NCI-H345 treated with DMSO at 0.1 percent for 48 hours (cell line): ENCODE measurements at regions not wholly inside any gene's neighbourhood (a gene's known extent, or its start where the extent isn't known, plus 50 kb on each side); places are given as distances from the start of the nearest gene placed in this dataset.
"Not testable (repeated sequence)": the region's sequence is repeated elsewhere in the genome, so short reads cannot be mapped to it uniquely, and the experiment has no call there.

Source experiments
- DNase-seq: peaks from one replicate; lab custom pipeline; 2025; ENCODE audit not compliant: unreplicated experiment; lab: John Stamatoyannopoulos, UW

- DNase-seq, result no peak
These were observed 90.0 kb downstream of the ANXA2R start for GRCh38 chr5:42950116-42950455.

GRCh38 chr5:42949348-42950115 is 90.6 kb downstream of the ANXA2R start:
- DNase-seq, result no peak

- no peak for DNase-seq
These were observed 91.2 kb downstream of the ANXA2R start for GRCh38 chr5:42948961-42949347.

DNA sequence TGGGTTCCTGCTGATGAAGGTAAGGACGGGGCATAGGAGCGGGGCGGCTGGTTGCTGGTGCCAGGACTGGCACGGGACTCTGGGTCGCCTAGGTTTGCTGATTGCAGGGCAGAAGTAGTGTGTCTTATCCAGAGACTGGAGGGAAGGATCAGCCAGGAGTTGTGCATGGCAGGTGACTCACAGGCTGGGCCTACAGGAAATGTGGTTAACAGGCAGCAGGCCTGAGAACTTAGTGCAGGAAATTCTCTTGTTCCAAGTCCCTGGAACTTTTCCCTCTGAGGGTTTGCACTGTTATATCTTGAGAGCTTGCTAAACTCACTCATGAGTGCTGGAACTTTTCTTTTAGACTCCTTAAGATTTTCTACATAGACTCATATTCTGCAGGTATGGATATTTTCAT is 95.1 kb downstream of the ANXA2R start:
- no peak for DNase-seq

DNA sequence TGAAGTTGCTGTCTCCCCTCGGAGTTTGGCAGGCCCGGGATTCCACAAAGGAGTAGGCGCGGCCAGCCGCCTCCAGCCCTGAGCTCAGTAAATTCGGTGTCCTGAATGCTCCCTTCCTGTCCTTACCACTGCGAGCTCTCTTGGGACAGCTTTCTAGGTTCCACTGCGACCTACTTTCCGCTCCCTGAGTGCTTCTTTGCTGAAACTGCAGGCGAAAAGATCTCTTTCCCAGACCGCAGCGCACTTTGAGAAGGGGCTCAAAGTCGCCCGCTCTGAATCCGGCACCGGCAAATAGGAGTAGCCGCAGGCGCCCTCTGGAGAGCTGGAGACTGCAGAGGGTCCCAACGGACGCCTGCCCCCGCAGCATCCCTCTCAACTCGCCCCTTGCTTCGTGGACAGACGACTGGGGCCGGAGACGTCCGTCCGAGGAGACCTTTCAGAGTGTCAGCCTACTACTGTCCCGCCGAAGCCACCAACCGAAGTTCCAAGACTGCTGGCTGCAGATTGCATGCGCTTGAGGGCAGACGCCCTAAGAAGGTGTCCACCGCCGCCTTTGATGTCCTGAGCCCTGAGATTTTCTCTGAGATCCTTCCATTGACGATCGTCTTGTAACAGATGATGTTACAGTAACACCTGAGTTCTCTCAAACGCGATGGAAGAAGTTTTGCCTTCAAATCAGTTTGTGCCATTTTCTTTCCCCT is 96.0 kb downstream of the ANXA2R start:
- no peak for DNase-seq

- DNase-seq, result no peak
These were observed 99.3 kb downstream of the ANXA2R start for GRCh38 chr5:42940853-42941252.

DNA sequence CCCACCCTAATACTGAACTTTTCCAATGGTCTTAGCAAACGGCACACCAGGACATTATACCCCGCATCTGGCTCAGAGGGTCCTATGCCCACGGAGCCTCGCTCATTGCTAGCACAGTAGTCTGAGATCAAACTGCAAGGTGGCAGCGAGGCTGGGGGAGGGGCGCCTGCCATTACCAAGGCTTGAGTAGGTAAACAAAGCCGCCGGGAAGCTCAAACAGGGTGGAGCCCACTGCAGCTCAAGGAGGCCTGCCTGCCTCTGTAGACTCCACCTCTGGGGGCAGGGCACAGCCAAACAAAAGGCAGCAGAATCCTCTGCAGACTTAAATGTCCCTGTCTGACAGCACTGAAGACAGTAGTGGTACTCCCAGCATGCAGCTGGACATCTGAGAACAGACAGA is 108.1 kb downstream of the ANXA2R start:
- DNase-seq, result not testable (repeated sequence)

DNA sequence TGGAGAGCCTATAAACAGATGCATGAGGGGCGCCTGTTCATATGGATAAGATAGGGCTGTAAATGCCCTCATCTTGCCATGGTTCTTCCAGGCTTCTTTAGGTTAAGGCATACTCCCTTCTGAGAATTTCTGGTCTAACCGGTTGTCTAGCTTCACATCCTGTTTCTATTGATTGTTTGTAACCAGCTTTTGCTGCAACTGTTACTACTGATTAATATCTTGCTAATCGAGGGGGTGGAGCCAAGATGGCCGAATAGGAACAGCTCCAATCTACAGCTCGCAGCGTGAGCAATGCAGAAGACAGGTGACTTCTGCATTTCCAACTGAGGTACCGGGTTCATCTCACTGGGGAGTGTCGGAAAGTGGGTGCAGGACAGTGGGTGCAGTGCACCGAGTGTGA is 108.7 kb downstream of the ANXA2R start:
- not testable (repeated sequence) for DNase-seq

DNA sequence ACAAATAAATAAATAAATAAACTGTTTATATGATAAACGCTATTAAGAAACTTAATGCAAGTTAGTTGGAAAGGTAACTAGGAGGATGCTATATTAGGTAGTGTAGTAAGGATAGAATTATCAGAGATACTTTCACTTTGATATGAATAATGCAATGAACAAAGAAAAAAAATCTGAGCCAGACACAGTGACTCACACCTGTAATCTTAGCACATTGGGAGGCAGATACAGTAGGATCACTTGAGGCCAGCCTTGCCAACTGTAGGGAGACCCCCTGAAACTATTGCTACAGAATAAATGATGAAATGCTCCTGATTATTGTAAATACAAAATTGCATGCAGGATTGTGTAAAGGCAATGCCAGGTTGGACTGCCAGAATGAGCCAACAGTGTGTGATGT is 109.2 kb downstream of the ANXA2R start:
- no peak for DNase-seq

GRCh38 chr5:42929871-42930270 is 110.2 kb downstream of the ANXA2R start:
- DNase-seq, result no peak

- DNase-seq, result no peak
These were observed 112.4 kb downstream of the ANXA2R start for GRCh38 chr5:42927730-42928129.

GRCh38 chr5:42924686-42925085 is 113.0 kb upstream of the SELENOP start:
- no peak for DNase-seq

GRCh38 chr5:42924226-42924625 is 112.5 kb upstream of the SELENOP start:
- DNase-seq, result no peak

DNA sequence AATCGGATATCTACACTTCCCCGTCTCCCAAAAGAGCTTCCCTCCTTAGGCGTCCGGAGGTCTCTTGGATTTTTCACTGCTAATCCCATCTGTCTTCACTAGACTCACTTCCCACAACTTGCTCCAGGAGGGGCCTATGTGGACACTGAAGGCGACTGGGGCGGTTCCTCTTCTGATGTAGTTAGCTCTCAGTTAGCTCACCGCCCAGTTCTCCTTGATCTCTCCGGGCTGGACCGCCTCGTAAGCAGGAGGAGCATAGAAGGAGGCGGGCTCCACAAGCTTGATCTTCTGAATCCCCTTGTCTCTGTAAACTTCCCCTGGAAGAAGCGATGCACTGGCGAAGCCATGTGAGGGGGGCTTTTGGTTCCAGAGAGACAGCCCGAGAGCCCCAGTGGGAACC is 112.0 kb upstream of the SELENOP start:
- DNase-seq, result no peak

DNA sequence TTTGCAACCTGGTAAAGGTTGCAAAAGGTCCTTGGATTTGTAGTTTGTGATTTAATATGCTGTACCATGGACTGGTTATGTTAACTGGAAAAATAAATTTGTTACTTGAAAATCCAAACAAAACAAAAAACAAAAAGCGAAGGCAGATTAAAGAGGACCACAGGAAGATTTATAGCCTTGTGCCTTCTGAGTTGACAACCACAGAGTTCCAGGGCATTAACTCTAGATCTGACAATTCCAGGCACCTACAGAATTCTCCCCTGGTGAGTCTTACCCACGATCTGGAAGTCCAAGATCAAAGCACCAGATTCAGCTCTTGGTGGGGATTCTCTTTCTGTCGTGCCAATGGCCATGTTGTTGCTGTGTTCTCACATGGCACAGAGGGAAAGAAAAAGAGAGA is 107.9 kb upstream of the SELENOP start:
- no peak for DNase-seq

DNA sequence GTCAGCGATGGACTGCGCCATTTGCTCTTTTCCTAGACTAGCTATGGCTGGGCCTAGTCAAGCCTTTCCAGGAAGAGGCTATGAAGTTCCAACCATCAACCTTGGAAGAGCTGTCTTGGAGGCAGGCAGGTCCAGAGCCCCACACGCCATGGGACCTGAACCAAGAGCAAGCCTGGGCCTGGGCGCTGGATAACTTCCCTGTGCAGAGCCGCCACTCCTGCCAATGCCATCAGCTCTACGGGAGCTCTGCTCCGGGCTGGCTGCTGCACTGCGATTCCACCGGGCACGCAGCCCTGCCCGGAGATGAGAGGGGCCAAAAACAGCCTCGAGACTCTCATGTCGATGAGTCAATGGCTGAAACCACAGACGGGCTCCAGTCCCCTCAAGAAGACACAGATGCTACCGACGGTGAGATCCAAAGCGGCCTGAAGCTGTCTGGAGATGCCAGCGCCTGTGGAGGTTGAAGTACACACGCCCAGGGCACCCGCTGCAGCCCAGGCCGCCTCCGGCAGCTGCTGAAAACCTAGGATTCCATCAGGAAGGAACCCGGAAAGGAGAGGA is 103.7 kb upstream of the SELENOP start:
- no peak for DNase-seq

- DNase-seq, result peak; percentile 7
These were observed 100.6 kb upstream of the SELENOP start for GRCh38 chr5:42912184-42912798.

DNA sequence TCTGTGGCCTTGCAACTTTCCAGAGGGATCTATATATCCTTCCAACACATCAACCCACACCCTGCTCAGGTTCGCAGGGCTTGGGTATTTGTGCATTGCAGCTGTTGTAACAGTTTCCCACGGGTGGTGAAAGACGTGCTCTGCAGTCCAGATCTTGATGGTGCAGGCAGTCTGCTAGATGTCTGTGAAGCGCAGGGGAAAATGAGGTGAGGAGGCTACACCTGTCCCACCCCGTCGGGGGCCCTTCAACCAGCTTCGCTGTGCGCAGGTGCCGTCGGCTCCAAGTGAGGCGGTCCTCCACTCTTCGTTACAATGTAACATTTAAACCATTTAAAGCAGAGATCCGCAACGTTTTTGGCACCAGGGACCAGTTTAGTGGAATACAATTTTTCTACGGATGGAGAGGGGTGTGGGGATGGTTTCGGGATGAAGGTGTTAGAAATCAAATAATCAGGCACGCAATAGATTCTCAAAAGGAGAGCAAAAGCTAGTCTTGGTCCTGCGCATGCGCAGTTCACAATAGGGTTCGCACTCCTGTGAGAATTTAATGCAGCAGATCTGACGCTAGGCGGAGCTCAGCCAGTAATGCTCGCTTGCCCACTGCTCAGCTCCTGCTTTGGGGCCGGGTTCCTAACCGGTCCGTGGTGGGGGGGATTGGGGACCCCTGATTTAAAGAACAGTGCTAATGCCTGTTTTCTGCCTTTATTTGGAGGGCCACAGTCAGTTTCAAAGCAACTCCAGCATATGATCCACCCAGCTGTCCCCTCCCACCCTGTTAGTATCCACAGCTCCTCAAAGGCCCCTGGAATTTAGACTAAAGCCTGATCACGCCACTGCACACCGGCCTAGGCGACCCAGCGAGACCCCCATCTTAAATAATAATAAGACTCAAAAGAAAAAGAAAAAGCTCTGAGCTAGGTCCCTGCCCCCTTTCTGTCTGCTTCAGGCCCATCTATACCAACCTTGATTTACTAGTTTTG is 97.1 kb upstream of the SELENOP start:
- DNase-seq, result peak; percentile 89

- DNase-seq, result no peak
These were observed 96.4 kb upstream of the SELENOP start for GRCh38 chr5:42908086-42908485.

DNA sequence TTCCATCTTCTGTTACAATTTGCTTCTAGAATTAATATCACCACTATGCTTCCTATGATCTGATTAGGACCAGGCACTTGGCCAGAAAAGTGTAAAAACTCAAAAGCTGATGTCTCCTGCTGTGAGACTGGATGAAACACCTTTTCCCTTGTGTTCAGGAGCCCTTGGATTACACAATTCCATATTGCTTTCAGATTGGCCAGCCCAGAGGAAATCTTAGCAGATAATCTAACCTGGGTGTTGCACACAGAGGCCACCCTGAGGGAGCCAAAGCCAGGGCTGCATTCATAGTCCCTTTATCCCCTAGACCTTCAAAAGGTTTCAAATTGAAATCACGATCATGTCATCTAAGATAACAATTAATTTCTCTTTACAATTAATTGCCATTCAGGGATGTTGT is 94.1 kb upstream of the SELENOP start:
- no peak for DNase-seq

- DNase-seq, result no peak
These were observed 89.0 kb upstream of the SELENOP start for GRCh38 chr5:42900734-42901133.
